HUDEP-2 (cell line): ENCODE measurements at regions not wholly inside any gene's neighbourhood (a gene's known extent, or its start where the extent isn't known, plus 50 kb on each side); places are given as distances from the start of the nearest gene placed in this dataset.
"Not testable (repeated sequence)": the region's sequence is repeated elsewhere in the genome, so short reads cannot be mapped to it uniquely, and the experiment has no call there.

ENCODE experiments used
- DNase-seq, 76 experiments: peaks; one replicate each; lab custom pipeline; 2025; ENCODE audit not compliant: unreplicated experiment in 76 of 76; lab: John Stamatoyannopoulos, UW

DNA sequence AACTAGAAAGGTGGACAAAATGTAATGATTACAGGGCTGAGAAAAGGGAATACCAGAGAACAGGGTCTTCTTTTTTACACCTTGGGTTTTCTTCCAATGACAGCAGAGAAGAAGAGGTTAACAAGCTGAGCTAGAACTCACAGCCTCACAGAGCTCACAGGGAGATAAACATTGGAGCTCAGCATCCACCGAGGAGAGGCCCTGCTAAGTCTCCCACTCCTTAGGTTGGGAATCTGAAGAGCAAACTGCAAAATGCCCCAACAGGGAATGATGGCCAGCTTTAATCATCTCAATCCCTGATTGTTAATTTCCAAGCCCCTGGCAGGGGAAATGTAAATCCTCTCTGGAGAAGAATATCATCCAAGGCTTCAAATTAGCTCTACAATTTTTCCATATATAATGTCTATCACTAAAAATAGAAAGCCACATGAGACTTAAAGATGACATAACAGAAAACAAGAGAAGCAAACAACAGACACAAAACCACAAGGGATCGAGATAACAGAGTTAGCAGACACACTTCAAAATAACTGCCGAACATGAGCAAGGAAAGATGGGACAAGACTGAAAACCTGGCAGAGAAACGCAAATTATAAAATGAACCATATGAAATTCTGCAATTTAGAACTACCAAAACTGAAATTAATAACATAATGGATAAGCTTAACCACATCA lies 66.1 kb upstream of the ZSCAN2 start:
- DNase-seq: peak in 24 of 76 experiments; percentile 2 to 65 (median 22)

DNA sequence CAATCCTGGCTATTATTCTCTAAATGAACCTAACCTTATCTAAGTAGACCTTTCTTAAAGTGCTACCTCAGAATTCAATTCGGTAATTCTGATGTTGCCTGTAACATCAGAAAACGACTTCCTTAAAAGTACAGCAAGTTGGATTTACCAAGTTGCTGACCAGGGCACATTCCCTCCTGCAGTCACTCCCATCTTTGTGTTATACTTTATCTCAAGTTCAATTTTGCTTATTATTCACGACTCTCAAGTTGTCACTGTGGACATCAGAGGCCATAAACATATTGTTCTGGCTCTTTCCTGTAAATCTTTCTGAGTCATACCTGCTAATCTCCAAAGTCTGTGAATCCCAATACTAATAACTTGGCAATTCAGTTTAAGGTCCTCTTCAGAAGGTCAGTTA lies 64.6 kb upstream of the ZSCAN2 start:
- DNase-seq: not testable (repeated sequence)

DNA sequence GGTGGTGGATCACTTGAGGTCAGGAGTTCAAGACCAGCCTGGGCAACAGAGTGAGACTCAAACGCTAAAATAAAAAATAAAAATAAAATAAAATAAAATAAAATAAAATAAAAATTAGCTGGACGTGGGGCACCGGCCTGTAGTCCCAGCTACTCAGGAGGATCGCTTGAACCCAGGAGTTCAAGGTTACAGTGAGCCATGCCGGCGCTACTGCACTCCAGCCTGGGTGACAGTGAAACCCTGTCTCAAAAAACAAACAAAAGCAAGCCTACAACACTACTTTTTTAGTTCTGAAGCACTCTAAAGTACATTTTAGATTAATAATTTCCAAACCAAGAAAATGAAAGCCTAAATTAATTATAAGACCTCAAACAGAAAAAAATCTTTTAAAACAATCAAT lies 56.2 kb upstream of the ZSCAN2 start:
- DNase-seq: not testable (repeated sequence)

DNA sequence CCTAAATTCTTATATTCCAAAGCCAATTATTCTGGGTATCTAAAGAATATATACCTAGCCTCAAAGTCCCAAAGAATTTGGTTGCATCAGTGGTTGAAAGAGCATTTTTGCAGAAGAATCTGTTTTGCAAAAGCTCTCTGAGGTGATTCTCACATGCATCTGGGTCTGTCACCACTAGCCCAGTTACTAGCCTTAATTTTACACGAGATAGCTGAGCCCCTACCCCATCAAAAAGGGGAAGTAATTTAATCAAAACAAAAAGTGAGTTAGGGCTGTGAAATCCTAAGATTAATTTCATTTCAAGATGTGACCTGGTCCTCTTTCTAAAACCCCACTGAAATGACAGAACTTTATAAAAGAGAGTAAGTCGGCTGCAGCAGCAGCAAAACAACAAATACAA lies 53.7 kb upstream of the ZSCAN2 start:
- DNase-seq: not testable (repeated sequence)

DNA sequence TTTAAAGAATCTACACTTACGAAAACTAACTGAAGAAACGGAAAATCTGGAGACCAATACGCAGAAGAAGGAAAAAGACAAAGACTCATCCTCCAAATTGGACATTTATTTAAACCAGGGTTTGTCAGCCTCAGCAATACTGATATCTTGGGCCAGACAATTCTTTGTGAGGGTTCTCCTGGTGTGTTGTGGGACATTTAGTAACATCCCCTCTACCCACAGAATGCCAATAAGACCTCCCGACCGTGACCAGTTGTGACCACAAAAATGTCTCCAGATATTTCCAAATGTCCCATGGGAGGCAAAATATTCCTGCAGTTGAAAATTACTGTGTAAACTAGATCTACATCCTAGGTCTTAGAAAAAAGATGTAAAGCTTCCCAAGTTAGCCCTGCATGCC lies 50.3 kb upstream of the ZSCAN2 start:
- not testable (repeated sequence) for DNase-seq
